Head of caudate nucleus (tissue), 42 donors: ENCODE measurements at regions not wholly inside any gene's neighbourhood (a gene's known extent, or its start where the extent isn't known, plus 50 kb on each side); places are given as distances from the start of the nearest gene placed in this dataset.

Experiments used
- DNase-seq, 42 donors: peaks; one replicate each; pipeline versions ENCODE4 v3.0.0 to v3.0.0-alpha.2; 2020 to 2021; ENCODE audit warnings: mixed read lengths in 7 of 42
- intact Hi-C: fragments of 100-400 bp; cut with DNase I; formaldehyde crosslinking; loops from one replicate; pipeline ENCODE4 v1.15.0; 2022

- intact Hi-C loops = no loop called here
- DNase-seq = no peak
These were observed 712.3 kb upstream of the POT1 start for GRCh38 chr7:125641884-125642283.

GRCh38 chr7:125636320-125636962 is 706.8 kb upstream of the POT1 start:
- DNase-seq = no peak

DNA sequence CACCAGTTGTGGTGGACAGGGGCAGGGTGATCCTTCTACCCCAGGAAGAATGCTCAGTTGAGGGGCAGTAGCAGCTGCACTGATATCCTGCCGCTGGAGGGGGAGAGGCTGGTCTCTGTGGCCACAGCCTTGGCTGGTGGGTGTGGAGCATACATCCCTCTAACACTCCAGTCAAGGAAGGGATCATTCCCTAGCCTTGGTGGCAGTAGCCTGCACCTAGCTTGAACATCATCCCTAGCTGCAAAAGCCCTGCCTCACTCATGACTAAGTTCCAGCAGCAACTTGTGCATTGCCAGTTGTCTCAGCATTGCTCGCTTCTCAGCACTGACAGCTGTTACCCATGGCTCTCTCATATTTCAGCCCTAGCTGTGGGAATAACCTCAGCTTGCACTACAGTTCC is 688.9 kb upstream of the POT1 start:
- no peak for DNase-seq

More at GRCh38 chr7:125636320-125636962, 706.8 kb upstream of the POT1 start:
- intact Hi-C loops = no loop called here

GRCh38 chr7:125611582-125611981 is 682.0 kb upstream of the POT1 start:
- DNase-seq = no peak
- intact Hi-C loops = no loop called here

More for the DNA sequence above, 688.9 kb upstream of the POT1 start:
- intact Hi-C loops = no loop called here

DNA sequence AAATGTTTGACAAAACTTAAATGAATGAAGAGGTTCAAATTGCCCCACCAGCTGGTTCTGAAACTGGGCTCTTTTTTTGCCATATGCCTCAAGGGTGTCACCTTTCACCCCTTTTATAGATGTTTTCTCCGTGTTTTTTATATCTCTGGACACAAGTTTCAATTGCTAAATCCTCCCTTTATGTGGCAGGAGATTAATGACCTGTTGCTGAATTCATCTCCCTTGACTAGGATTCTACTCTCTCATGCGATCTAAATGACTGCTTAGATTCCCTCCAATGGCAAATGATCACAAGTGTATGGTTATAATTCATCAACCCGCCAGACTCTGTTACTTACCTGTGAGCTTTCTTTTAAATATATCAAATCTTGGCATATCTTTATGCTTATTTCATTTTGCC is 677.0 kb upstream of the POT1 start:
- DNase-seq = no peak
- intact Hi-C loops = no loop called here

DNA sequence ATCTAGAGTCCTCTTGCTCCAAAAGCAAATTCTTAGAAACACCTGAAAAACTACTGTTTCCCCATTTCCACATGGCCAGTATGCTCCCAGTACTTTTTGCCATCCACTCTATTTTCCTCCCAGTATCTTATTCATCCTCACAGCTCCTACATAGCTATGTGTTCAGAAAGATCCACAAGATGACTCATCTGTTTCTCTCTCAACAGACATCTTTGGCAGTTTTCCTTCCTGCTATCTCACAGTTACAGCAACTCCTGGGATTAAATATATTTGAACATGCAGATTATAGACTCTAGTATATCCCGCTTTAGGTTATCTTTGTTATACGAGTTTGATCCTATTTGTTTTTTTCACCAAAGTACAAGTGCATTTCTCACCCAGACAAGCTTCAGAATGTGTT is 675.6 kb upstream of the POT1 start:
- intact Hi-C loops = no loop called here
- DNase-seq = no peak

DNA sequence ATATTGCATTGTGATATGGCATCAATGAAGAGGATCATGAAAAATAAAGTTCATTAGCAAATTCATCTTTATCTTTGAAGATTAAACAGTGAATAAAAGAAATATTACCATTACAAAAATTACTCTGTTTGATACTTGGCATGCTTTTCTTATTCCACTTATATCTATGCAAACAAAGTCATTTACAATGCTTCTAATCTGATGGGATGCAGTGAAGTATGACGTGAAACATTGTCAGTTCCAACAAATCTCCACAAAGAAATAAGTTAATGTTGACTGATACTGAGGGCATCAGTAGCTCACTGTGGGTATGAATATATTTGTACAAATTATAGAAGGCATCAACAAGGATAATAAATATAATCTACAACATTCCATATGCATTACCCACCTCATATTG is 672.8 kb upstream of the POT1 start:
- no peak for DNase-seq
- intact Hi-C loops = no loop called here

DNA sequence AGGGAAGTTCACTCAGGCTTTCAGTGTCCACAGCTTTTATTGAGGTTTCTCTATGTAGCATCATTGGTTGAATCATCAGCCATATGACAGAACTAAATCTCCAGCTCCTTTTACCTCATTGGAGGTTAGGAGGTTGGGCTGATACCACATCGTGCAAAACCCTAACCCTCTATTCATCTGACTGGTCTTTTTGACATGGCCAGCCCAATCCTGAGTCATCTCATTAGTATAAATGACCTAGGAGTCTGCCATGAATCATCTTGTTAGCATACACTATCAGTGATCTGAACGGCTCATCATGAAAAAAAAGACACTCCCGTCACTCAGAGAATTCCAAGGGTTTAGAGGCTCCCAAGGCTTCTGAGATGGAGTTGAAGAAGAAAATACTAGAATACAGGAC is 669.8 kb upstream of the POT1 start:
- intact Hi-C loops = no loop called here
- no peak for DNase-seq

GRCh38 chr7:125592331-125592730 is 662.7 kb upstream of the POT1 start:
- no peak for DNase-seq
- intact Hi-C loops = no loop called here

GRCh38 chr7:125573126-125573525 is 643.5 kb upstream of the POT1 start:
- intact Hi-C loops = no loop called here
- DNase-seq = no peak

- intact Hi-C loops = no loop called here
These were observed 642.8 kb upstream of the POT1 start for GRCh38 chr7:125572414-125572813.

DNA sequence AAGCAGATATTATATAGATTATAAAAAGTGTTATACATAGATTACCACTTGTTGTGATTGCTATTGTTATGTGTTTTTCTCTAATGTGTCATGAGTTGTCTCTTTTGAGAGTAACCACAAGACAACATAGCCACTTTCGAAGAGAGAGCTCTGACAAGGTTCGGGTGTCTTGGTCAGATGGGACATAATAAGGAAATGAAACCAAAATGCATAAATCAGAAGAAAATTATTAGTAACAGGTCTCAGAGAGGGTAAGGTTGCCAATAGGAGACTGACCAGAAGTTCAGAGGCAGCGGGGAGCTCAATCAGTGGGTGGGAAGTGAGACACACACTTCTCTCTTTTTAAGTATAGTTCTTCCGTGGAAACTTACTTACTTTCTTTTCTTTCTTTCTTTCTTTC is 639.2 kb upstream of the POT1 start:
- intact Hi-C loops = no loop called here
- DNase-seq = no peak

More at GRCh38 chr7:125572414-125572813, 642.8 kb upstream of the POT1 start:
- DNase-seq = no peak

- DNase-seq = no peak
- intact Hi-C loops = no loop called here
These were observed 638.1 kb upstream of the POT1 start for GRCh38 chr7:125567686-125568085.

GRCh38 chr7:125563964-125564529 is 634.4 kb upstream of the POT1 start:
- DNase-seq = no peak
- intact Hi-C loops = no loop called here

GRCh38 chr7:125563557-125563956 is 633.9 kb upstream of the POT1 start:
- no peak for DNase-seq
- intact Hi-C loops = no loop called here

GRCh38 chr7:125561006-125561405 is 631.4 kb upstream of the POT1 start:
- DNase-seq = no peak
- intact Hi-C loops = no loop called here

- no peak for DNase-seq
- intact Hi-C loops = no loop called here
These were observed 630.3 kb upstream of the POT1 start for GRCh38 chr7:125559921-125560320.

DNA sequence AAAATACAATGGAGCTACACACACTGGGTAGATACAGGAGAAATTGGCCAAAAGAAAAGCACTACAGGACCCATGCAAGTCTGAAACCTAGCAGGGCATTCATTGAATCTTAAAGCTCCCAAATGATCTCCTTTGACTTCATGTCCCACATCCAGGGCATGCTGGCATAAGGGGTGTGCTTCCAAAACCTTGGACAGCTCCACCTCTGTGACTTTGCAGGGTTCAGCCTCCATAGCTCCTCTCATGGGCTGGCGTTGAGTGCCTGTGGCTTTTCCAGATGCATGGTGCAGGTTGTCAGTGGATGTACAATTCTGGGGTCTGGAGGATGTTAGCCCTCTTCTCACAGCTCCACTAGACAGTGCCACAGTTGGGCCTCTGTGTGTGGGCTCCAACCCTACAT is 626.3 kb upstream of the POT1 start:
- intact Hi-C loops = no loop called here
- DNase-seq = no peak

GRCh38 chr7:125551008-125551407 is 621.4 kb upstream of the POT1 start:
- intact Hi-C loops = no loop called here
- no peak for DNase-seq

GRCh38 chr7:125547505-125547904 is 617.9 kb upstream of the POT1 start:
- intact Hi-C loops = no loop called here
- DNase-seq = no peak

DNA sequence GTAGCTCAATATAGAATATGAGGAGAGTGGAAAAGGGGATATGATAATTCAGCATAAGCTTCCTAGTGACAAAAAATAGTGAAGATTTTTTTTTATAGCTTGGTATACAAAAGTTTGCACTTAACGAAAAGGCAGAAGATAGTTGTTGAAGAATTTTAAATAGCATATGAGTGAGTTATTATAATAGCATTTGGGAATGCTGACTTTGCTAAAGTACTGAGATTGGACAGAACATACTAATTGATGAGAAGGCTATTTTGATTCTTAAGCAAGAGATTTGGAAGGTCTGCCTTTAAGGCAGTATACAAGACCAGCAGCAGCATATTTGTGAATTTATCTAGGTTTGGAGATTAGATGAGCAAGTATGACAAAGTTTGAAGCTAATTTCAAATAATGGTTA is 600.9 kb upstream of the POT1 start:
- intact Hi-C loops = no loop called here
- no peak for DNase-seq
